ENCODE measurements at regions not wholly inside any gene's neighbourhood (a gene's known extent, or its start where the extent isn't known, plus 50 kb on each side); places are given as distances from the start of the nearest gene placed in this dataset.

GRCh38 chr18:42305869-42306593 is 351.0 kb downstream of the PIK3C3 start:
- Histone ChIP-seq H3K27me3 (peaks cover 20% of the 10 kb centered on the region), H3K9me3 (ENCODE audit: low read depth) (no peaks in the 10 kb centered on the region), H3K36me3 (no peaks in the 10 kb centered on the region), H3K4me3 (no peak overlapping the region), H3K4me1 (ENCODE audit: low read depth) (peaks cover 3% of the 10 kb centered on the region), H3K27ac (no peak overlapping the region)
- no peak for TF ChIP-seq CTCF (IDR thresholded peaks at IDR 0.05; ENCODE audit: low read depth, low read length)
- DNase-seq (ENCODE audit: low read depth in 1 of 2, low spot score in 1 of 2): peak; percentile 18 to 61

GRCh38 chr18:42306594-42306980 is 351.6 kb downstream of the PIK3C3 start:
- no peak for DNase-seq (ENCODE audit: low read depth in 1 of 2, low spot score in 1 of 2)
- H3K9me3 ChIP-seq (ENCODE audit: low read depth): no peaks in the 10 kb centered on the region
- H3K4me3 ChIP-seq: no peak overlapping the region
- peaks cover 16% of the 10 kb centered on the region for H3K27me3 ChIP-seq
- TF ChIP-seq CTCF (IDR thresholded peaks at IDR 0.05; ENCODE audit: low read depth, low read length): no peak
- H3K27ac ChIP-seq: no peak overlapping the region
- peaks cover 3% of the 10 kb centered on the region for H3K4me1 ChIP-seq (ENCODE audit: low read depth)
- no peaks in the 10 kb centered on the region for H3K36me3 ChIP-seq

- no peaks in the 10 kb centered on the region for H3K36me3 ChIP-seq
- no peaks in the 10 kb centered on the region for H3K27me3 ChIP-seq
- peaks cover 3% of the 10 kb centered on the region for H3K4me1 ChIP-seq (ENCODE audit: low read depth)
- no peak overlapping the region for H3K4me3 ChIP-seq
- no peaks in the 10 kb centered on the region for H3K9me3 ChIP-seq (ENCODE audit: low read depth)
- peak; percentile 8 to 36 for DNase-seq (ENCODE audit: low read depth in 1 of 2, low spot score in 1 of 2)
- no peak overlapping the region for H3K27ac ChIP-seq
- no peak for TF ChIP-seq CTCF (IDR thresholded peaks at IDR 0.05; ENCODE audit: low read depth, low read length)
Measured at GRCh38 chr18:42310956-42311355, 355.9 kb downstream of the PIK3C3 start.

GRCh38 chr18:42326752-42327151 is 371.7 kb downstream of the PIK3C3 start:
- no peak for TF ChIP-seq CTCF (IDR thresholded peaks at IDR 0.05; ENCODE audit: low read depth, low read length)
- no peaks in the 10 kb centered on the region for H3K36me3 ChIP-seq
- no peaks in the 10 kb centered on the region for H3K9me3 ChIP-seq (ENCODE audit: low read depth)
- DNase-seq (ENCODE audit: low read depth in 1 of 2, low spot score in 1 of 2): peak in 1 of 2 donors; percentile 2
- H3K27ac ChIP-seq: no peak overlapping the region
- no peaks in the 10 kb centered on the region for H3K27me3 ChIP-seq
- H3K4me3 ChIP-seq: no peak overlapping the region
- H3K4me1 ChIP-seq (ENCODE audit: low read depth): no peaks in the 10 kb centered on the region

GRCh38 chr18:42328931-42329330 is 373.9 kb downstream of the PIK3C3 start:
- no peaks in the 10 kb centered on the region for H3K4me1 ChIP-seq (ENCODE audit: low read depth)
- H3K4me3 ChIP-seq: no peak overlapping the region
- TF ChIP-seq CTCF (IDR thresholded peaks at IDR 0.05; ENCODE audit: low read depth, low read length): no peak
- DNase-seq (ENCODE audit: low read depth in 1 of 2, low spot score in 1 of 2): no peak
- H3K9me3 ChIP-seq (ENCODE audit: low read depth): no peaks in the 10 kb centered on the region
- no peaks in the 10 kb centered on the region for H3K36me3 ChIP-seq
- H3K27ac ChIP-seq: no peak overlapping the region
- no peaks in the 10 kb centered on the region for H3K27me3 ChIP-seq

All from cardiac muscle cell (in vitro differentiated cells and primary cell).